Fibroblast of skin of abdomen (primary cell): ENCODE measurements at regions not wholly inside any gene's neighbourhood (a gene's known extent, or its start where the extent isn't known, plus 50 kb on each side); places are given as distances from the start of the nearest gene placed in this dataset.
"Not testable (repeated sequence)": the region's sequence is repeated elsewhere in the genome, so short reads cannot be mapped to it uniquely, and the experiment has no call there.

Source experiments
- DNase-seq: peaks from one replicate; pipeline ENCODE4 v3.0.0-alpha.2; 2013

GRCh38 chr4:103982454-103982853, 262.7 kb upstream of the TACR3 start:
- DNase-seq, result no peak

GRCh38 chr4:103948244-103949018, 228.6 kb upstream of the TACR3 start:
- DNase-seq, result no peak

GRCh38 chr4:103947617-103948016, 227.8 kb upstream of the TACR3 start:
- DNase-seq, result no peak

GRCh38 chr4:103946621-103947268, 227.0 kb upstream of the TACR3 start:
- DNase-seq, result not testable (repeated sequence)

- no peak for DNase-seq
Observed at GRCh38 chr4:103938488-103938887, 218.7 kb upstream of the TACR3 start.

- no peak for DNase-seq
Observed at GRCh38 chr4:103936653-103937145, 216.9 kb upstream of the TACR3 start.

- peak; percentile 40 for DNase-seq
Observed at GRCh38 chr4:103934178-103934789, 214.5 kb upstream of the TACR3 start.

GRCh38 chr4:103928370-103928769, 208.6 kb upstream of the TACR3 start:
- no peak for DNase-seq

- DNase-seq, result no peak
Observed at GRCh38 chr4:103923551-103923950, 203.8 kb upstream of the TACR3 start.

GRCh38 chr4:103918214-103918613, 198.4 kb upstream of the TACR3 start:
- no peak for DNase-seq

GRCh38 chr4:103915224-103915869, 195.6 kb upstream of the TACR3 start:
- DNase-seq, result peak; percentile 28

GRCh38 chr4:103907414-103907813, 187.6 kb upstream of the TACR3 start:
- no peak for DNase-seq

GRCh38 chr4:103904123-103904522, 184.3 kb upstream of the TACR3 start:
- peak; percentile 83 for DNase-seq

- DNase-seq, result no peak
Observed at GRCh38 chr4:103902730-103903129, 182.9 kb upstream of the TACR3 start.

- peak; percentile 23 for DNase-seq
Observed at GRCh38 chr4:103895876-103896465, 176.2 kb upstream of the TACR3 start.

- DNase-seq, result peak; percentile 74
Observed at GRCh38 chr4:103892586-103892985, 172.8 kb upstream of the TACR3 start.

- peak; percentile 73 for DNase-seq
Observed at GRCh38 chr4:103887191-103887590, 167.4 kb upstream of the TACR3 start.

- DNase-seq, result no peak
Observed at GRCh38 chr4:103885152-103885551, 165.4 kb upstream of the TACR3 start.

- DNase-seq, result no peak
Observed at GRCh38 chr4:103867311-103867710, 147.5 kb upstream of the TACR3 start.

GRCh38 chr4:103853627-103854026, 133.8 kb upstream of the TACR3 start:
- peak; percentile 29 for DNase-seq

GRCh38 chr4:103853146-103853545, 133.4 kb upstream of the TACR3 start:
- peak; percentile 57 for DNase-seq

GRCh38 chr4:103845075-103845474, 125.3 kb upstream of the TACR3 start:
- DNase-seq, result no peak
